ENCODE measurements at regions not wholly inside any gene's neighbourhood (a gene's known extent, or its start where the extent isn't known, plus 50 kb on each side); places are given as distances from the start of the nearest gene placed in this dataset.

GRCh38 chr6:106017454-106017853, 68.7 kb upstream of the PRDM1 start:
- no peak overlapping the region for H3K4me2 ChIP-seq
- no peaks in the 10 kb centered on the region for H4K20me1 ChIP-seq (ENCODE audit: low read depth)
- Mint-ChIP-seq H3K4me1 (peaks cover 16% of the 10 kb centered on the region), H3K4me3 (no peak overlapping the region), H3K36me3 (no peaks in the 10 kb centered on the region), H3K27ac (no peak overlapping the region), H3K9me3 (no peaks in the 10 kb centered on the region), H3K27me3 (ENCODE audit: insufficient read depth, low read depth) (peaks cover 3% of the 10 kb centered on the region)
- no peak overlapping the region for H3K27ac ChIP-seq
- TF ChIP-seq CTCF (IDR thresholded peaks at IDR 0.05) (no peak), EZH2phosphoT487 (IDR thresholded peaks at IDR 0.05) (no peak), EZH2 (IDR thresholded peaks at IDR 0.05) (no peak)
- H3K9ac ChIP-seq = no peak overlapping the region
- no peaks in the 10 kb centered on the region for H3K9me3 ChIP-seq (ENCODE audit: low read depth)
- no peak overlapping the region for H3K4me3 ChIP-seq
- DNase-seq (ENCODE audit: low spot score) = no peak
- H3K27me3 ChIP-seq = no peaks in the 10 kb centered on the region
- H3K4me1 ChIP-seq = peaks cover 17% of the 10 kb centered on the region
- peaks cover 17% of the 10 kb centered on the region for H3F3A ChIP-seq (ENCODE audit: low read depth)
- H3K79me2 ChIP-seq (ENCODE audit: low read depth) = no peaks in the 10 kb centered on the region
- no peak overlapping the region for H2AFZ ChIP-seq (replicated peaks)
- no peaks in the 10 kb centered on the region for H3K36me3 ChIP-seq

GRCh38 chr6:106014955-106015354, 71.2 kb upstream of the PRDM1 start:
- H4K20me1 ChIP-seq (ENCODE audit: low read depth) = no peaks in the 10 kb centered on the region
- no peaks in the 10 kb centered on the region for H3K9me3 ChIP-seq (ENCODE audit: low read depth)
- H3K27ac ChIP-seq = no peak overlapping the region
- H3F3A ChIP-seq (ENCODE audit: low read depth) = peaks cover 29% of the 10 kb centered on the region
- no peaks in the 10 kb centered on the region for H3K27me3 ChIP-seq
- Mint-ChIP-seq H3K4me3 (no peak overlapping the region), H3K27me3 (ENCODE audit: insufficient read depth, low read depth) (peaks cover 4% of the 10 kb centered on the region), H3K4me1 (peaks cover 16% of the 10 kb centered on the region), H3K9me3 (no peaks in the 10 kb centered on the region), H3K36me3 (no peaks in the 10 kb centered on the region), H3K27ac (no peak overlapping the region)
- no peak overlapping the region for H3K4me3 ChIP-seq
- H3K9ac ChIP-seq = no peak overlapping the region
- no peaks in the 10 kb centered on the region for H3K79me2 ChIP-seq (ENCODE audit: low read depth)
- peaks cover 31% of the 10 kb centered on the region for H3K4me1 ChIP-seq
- peak overlapping the region; percentile 53 for H3K4me2 ChIP-seq
- TF ChIP-seq CTCF (IDR thresholded peaks at IDR 0.05) (no peak), EZH2phosphoT487 (IDR thresholded peaks at IDR 0.05) (no peak), EZH2 (IDR thresholded peaks at IDR 0.05) (no peak)
- DNase-seq (ENCODE audit: low spot score) = peak; percentile 39
- H3K36me3 ChIP-seq = no peaks in the 10 kb centered on the region
- no peak overlapping the region for H2AFZ ChIP-seq (replicated peaks)

GRCh38 chr6:106011476-106011875, 74.7 kb upstream of the PRDM1 start:
- Histone ChIP-seq H3K9ac (no peak overlapping the region), H3K27me3 (no peaks in the 10 kb centered on the region), H4K20me1 (ENCODE audit: low read depth) (no peaks in the 10 kb centered on the region), H3K9me3 (ENCODE audit: low read depth) (no peaks in the 10 kb centered on the region), H3K4me3 (no peak overlapping the region), H3K36me3 (no peaks in the 10 kb centered on the region), H3K4me2 (no peak overlapping the region), H3K27ac (no peak overlapping the region), H3K4me1 (peaks cover 32% of the 10 kb centered on the region), H2AFZ (replicated peaks) (no peak overlapping the region), H3F3A (ENCODE audit: low read depth) (peaks cover 29% of the 10 kb centered on the region), H3K79me2 (ENCODE audit: low read depth) (no peaks in the 10 kb centered on the region)
- Mint-ChIP-seq H3K27me3 (ENCODE audit: insufficient read depth, low read depth) (peaks cover 5% of the 10 kb centered on the region), H3K27ac (no peak overlapping the region), H3K9me3 (no peaks in the 10 kb centered on the region), H3K4me1 (peaks cover 16% of the 10 kb centered on the region), H3K36me3 (no peaks in the 10 kb centered on the region), H3K4me3 (no peak overlapping the region)
- TF ChIP-seq EZH2phosphoT487 (IDR thresholded peaks at IDR 0.05) (no peak), EZH2 (IDR thresholded peaks at IDR 0.05) (no peak), CTCF (IDR thresholded peaks at IDR 0.05) (no peak)
- DNase-seq (ENCODE audit: low spot score) = no peak

Data from neural progenitor cell (in vitro differentiated cells).